Caco-2 (cell line): ENCODE measurements at regions not wholly inside any gene's neighbourhood (a gene's known extent, or its start where the extent isn't known, plus 50 kb on each side); places are given as distances from the start of the nearest gene placed in this dataset.

Experiments used
- BruUV-seq: library from RNA; stranded (reverse); fragments of 400-500 nt; replicated peaks from 2 replicates; lab custom pipeline; 2021; lab: Mats Ljungman, UMichigan
- CTCF ChIA-PET: fragments of 300-600 bp; sonication (Branson Sonifier 250); formaldehyde crosslinking; loops from one replicate; lab custom pipeline; 2022; ENCODE audit warnings: antibody characterized with exemption; lab: Charles Lee
- POLR2A ChIA-PET: fragments of 300-600 bp; sonication (Branson Sonifier 250); formaldehyde crosslinking; loops from one replicate; lab custom pipeline; 2022; ENCODE audit warnings: antibody characterized with exemption; lab: Charles Lee
- DNase-seq, 2 experiments: peaks; one replicate each; pipeline versions ENCODE4 v3.0.0 to v3.0.0-alpha.2; 2020 to 2022
- H3K27me3 ChIP-seq: replicated peaks from 2 replicates; pipeline ENCODE4 v1.6.0; 2011; ENCODE audit warnings: low read length; ENCODE audit not compliant: control insufficient read depth, insufficient read depth
- H3K36me3 ChIP-seq: 2 replicates; pipeline ENCODE4 v1.5.1; 2011; ENCODE audit warnings: low read length; ENCODE audit not compliant: control insufficient read depth, insufficient read depth
- H3K4me1 ChIP-seq: fragments of 250-450 bp; sonication (Bioruptor Pico); 2 replicates; pipeline ENCODE4 v1.5.1; 2020; ENCODE audit warnings: mild to moderate bottlenecking
- H3K4me3 ChIP-seq: 2 replicates; pipeline ENCODE4 v1.5.1; 2011; ENCODE audit warnings: low read depth, mild to moderate bottlenecking, control low read depth, low read length
- H3K9me3 ChIP-seq: fragments of 250-450 bp; sonication (Bioruptor Pico); 2 replicates; pipeline ENCODE4 v1.5.1; 2020; ENCODE audit warnings: mild to moderate bottlenecking, moderate library complexity
- H3K27ac Mint-ChIP-seq: one replicate; pipeline ENCODE4 v1.8.0; 2022; ENCODE audit warnings: mixed read lengths; ENCODE audit not compliant: unreplicated experiment
- H3K27me3 Mint-ChIP-seq: one replicate; pipeline ENCODE4 v1.8.0; 2022; ENCODE audit warnings: mixed read lengths; ENCODE audit not compliant: insufficient read depth, unreplicated experiment
- H3K36me3 Mint-ChIP-seq: one replicate; pipeline ENCODE4 v1.8.0; 2022; ENCODE audit warnings: mild to moderate bottlenecking, mixed read lengths; ENCODE audit not compliant: insufficient read depth, unreplicated experiment
- H3K4me1 Mint-ChIP-seq: one replicate; pipeline ENCODE4 v1.8.0; 2022; ENCODE audit warnings: low read depth, mixed read lengths; ENCODE audit not compliant: unreplicated experiment
- H3K4me3 Mint-ChIP-seq: one replicate; pipeline ENCODE4 v1.8.0; 2022; ENCODE audit warnings: mild to moderate bottlenecking, moderate library complexity, mixed read lengths; ENCODE audit not compliant: unreplicated experiment
- H3K9me3 Mint-ChIP-seq: one replicate; pipeline ENCODE4 v1.8.0; 2022; ENCODE audit warnings: mixed read lengths; ENCODE audit not compliant: unreplicated experiment
- intact Hi-C: fragments of 100-400 bp; cut with micrococcal nuclease; formaldehyde crosslinking; loops from one replicate; pipeline ENCODE4 v1.10.0; 2022; ENCODE audit not compliant: unreplicated experiment
- TF ChIP-seq, protein P1 (sequence below), 2 experiments: fragments of 200-600 bp in 1 of 2; IDR thresholded peaks; 1 replicate in 1 of 2; 2 replicates in 1 of 2; pipeline versions ENCODE4 v1.5.1 to v1.8.0; 2011 to 2022; ENCODE audit warnings: antibody characterized with exemption in 1 of 2, control low read depth in 1 of 2, inconsistent platforms in 1 of 2, low read depth in 1 of 2, low read length in 1 of 2, mild to moderate bottlenecking in 1 of 2, moderate library complexity in 1 of 2; ENCODE audit not compliant: insufficient read depth in 1 of 2, severe bottlenecking in 1 of 2, unreplicated experiment in 1 of 2

DNA sequence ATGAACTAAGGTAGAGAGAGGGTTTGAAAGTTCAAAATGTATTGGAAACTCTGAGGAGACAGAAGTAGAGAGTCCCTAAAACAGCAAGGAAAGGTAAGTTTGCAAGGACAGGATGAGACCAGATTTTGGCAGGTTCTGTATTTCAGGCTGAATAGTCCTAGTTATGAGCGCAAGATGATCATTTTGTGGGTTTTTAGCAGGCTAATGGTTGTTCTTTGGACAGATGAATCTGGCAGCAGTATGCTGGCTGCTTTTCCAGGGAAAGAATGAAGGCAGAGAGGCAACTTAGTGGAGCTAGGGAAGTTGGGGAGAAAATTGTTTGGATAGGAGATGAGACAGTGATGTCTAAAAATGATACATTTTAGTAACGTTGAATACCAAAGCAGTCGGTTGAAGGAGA, 243.5 kb upstream of the NRIP1 start:
- Histone ChIP-seq H3K36me3 (no peaks in the 10 kb centered on the region), H3K27me3 (no peaks in the 10 kb centered on the region), H3K9me3 (no peaks in the 10 kb centered on the region), H3K4me3 (no peak overlapping the region), H3K4me1 (no peaks in the 10 kb centered on the region)
- Mint-ChIP-seq H3K9me3 (no peaks in the 10 kb centered on the region), H3K4me1 (no peaks in the 10 kb centered on the region), H3K4me3 (no peak overlapping the region), H3K27ac (no peak overlapping the region), H3K27me3 (no peaks in the 10 kb centered on the region), H3K36me3 (no peaks in the 10 kb centered on the region)
- no peak for DNase-seq
- ChIA-PET POLR2A (no interaction called here), CTCF (no interaction called here)
- intact Hi-C loops, result no loop called here
- TF ChIP-seq, protein P1, sequence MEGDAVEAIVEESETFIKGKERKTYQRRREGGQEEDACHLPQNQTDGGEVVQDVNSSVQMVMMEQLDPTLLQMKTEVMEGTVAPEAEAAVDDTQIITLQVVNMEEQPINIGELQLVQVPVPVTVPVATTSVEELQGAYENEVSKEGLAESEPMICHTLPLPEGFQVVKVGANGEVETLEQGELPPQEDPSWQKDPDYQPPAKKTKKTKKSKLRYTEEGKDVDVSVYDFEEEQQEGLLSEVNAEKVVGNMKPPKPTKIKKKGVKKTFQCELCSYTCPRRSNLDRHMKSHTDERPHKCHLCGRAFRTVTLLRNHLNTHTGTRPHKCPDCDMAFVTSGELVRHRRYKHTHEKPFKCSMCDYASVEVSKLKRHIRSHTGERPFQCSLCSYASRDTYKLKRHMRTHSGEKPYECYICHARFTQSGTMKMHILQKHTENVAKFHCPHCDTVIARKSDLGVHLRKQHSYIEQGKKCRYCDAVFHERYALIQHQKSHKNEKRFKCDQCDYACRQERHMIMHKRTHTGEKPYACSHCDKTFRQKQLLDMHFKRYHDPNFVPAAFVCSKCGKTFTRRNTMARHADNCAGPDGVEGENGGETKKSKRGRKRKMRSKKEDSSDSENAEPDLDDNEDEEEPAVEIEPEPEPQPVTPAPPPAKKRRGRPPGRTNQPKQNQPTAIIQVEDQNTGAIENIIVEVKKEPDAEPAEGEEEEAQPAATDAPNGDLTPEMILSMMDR (IDR thresholded peaks at IDR 0.05; ENCODE audit: insufficient read depth in 1 of 2, low read depth in 1 of 2, low read length in 1 of 2, severe bottlenecking in 1 of 2, unreplicated experiment in 1 of 2), result no peak
- BruUV-seq, result no TSS peak

DNA sequence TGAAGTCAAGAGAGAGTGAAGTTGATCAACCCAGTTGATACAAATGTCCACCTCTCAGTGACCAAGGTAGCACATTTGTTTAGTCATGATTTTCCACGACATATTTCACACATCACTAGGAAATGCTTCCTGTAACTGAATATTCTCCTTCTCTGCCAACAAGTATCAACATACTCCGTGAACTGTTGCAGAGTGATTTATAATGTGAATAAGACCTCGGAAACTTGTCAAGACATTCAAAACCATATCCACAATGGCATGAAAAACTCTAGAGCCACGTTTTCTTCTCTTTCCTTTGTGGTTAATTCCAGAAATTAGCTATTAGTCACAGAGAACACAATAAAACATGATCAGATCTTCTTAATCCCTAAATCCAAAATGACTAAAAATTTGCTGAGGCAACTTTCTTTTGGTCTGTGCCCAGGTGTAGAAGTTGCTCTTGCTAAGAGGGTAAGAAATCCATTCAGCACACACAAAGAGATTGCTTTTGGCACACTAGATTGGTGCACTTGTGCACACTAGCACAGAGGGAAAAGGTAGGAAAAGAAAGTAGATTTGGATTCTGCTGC, 244.3 kb upstream of the NRIP1 start:
- H3K27ac Mint-ChIP-seq, result no peak overlapping the region
- ChIA-PET CTCF (no interaction called here), POLR2A (no interaction called here)
- H3K4me3 ChIP-seq, result no peak overlapping the region
- BruUV-seq, result no TSS peak
- intact Hi-C loops, result no loop called here
- no peaks in the 10 kb centered on the region for H3K36me3 ChIP-seq
- H3K4me3 Mint-ChIP-seq, result no peak overlapping the region
- no peaks in the 10 kb centered on the region for H3K36me3 Mint-ChIP-seq
- no peaks in the 10 kb centered on the region for H3K4me1 ChIP-seq
- H3K9me3 ChIP-seq, result no peaks in the 10 kb centered on the region
- no peak for DNase-seq
- H3K9me3 Mint-ChIP-seq, result no peaks in the 10 kb centered on the region
- no peaks in the 10 kb centered on the region for H3K27me3 Mint-ChIP-seq
- no peaks in the 10 kb centered on the region for H3K4me1 Mint-ChIP-seq
- TF ChIP-seq, protein P1 (IDR thresholded peaks at IDR 0.05; ENCODE audit: insufficient read depth in 1 of 2, low read depth in 1 of 2, low read length in 1 of 2, severe bottlenecking in 1 of 2, unreplicated experiment in 1 of 2), result no peak
- H3K27me3 ChIP-seq, result no peaks in the 10 kb centered on the region

DNA sequence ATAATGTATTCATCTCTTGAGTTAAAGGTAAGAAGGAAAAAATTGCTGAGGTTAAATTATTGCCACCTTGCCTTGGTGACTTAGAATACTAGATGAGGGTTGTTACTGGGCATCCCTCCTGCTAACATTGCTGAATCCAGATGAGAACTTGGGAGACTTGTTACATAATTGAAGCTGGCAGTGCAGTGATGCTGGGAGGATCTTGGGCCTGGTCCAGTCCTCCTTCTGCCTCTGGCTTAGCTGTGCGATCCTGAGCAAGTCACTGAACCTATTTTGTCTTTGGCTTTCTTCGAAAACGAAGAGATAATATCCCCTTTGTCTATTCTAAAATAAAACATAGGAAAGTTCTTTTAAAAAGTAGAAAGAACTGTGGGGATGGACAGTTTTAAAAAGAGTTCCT, 244.9 kb upstream of the NRIP1 start:
- Histone ChIP-seq H3K9me3 (no peaks in the 10 kb centered on the region), H3K4me3 (no peak overlapping the region), H3K4me1 (no peaks in the 10 kb centered on the region), H3K36me3 (no peaks in the 10 kb centered on the region), H3K27me3 (no peaks in the 10 kb centered on the region)
- intact Hi-C loops, result no loop called here
- no TSS peak for BruUV-seq
- ChIA-PET CTCF (no interaction called here), POLR2A (no interaction called here)
- Mint-ChIP-seq H3K4me3 (no peak overlapping the region), H3K27ac (no peak overlapping the region), H3K9me3 (no peaks in the 10 kb centered on the region), H3K36me3 (no peaks in the 10 kb centered on the region), H3K4me1 (no peaks in the 10 kb centered on the region), H3K27me3 (no peaks in the 10 kb centered on the region)
- TF ChIP-seq, protein P1 (IDR thresholded peaks at IDR 0.05; ENCODE audit: insufficient read depth in 1 of 2, low read depth in 1 of 2, low read length in 1 of 2, severe bottlenecking in 1 of 2, unreplicated experiment in 1 of 2), result no peak
- no peak for DNase-seq
